HEK293 (cell line): ENCODE measurements at regions not wholly inside any gene's neighbourhood (a gene's known extent, or its start where the extent isn't known, plus 50 kb on each side); places are given as distances from the start of the nearest gene placed in this dataset.

Experiments used
- CTCF ChIA-PET: fragments of 350-600 bp; formaldehyde crosslinking; extraction: SDS; loops from one replicate; lab custom pipeline; 2021; ENCODE audit warnings: antibody characterized with exemption; lab: Yijun Ruan, JAX
- POLR2A ChIA-PET: fragments of 300-600 bp; formaldehyde crosslinking; extraction: SDS; loops from one replicate; lab custom pipeline; 2020; ENCODE audit warnings: antibody characterized with exemption, inconsistent platforms; lab: Yijun Ruan, JAX
- H3K27ac ChIP-seq: fragments of 200-500 bp; sonication (Bioruptor generic); 2 replicates; pipeline ENCODE4 v1.5.1; 2014; ENCODE audit warnings: low read depth, low read length, control low read depth, inconsistent platforms; ENCODE audit errors: extremely low read depth
- H3K36me3 ChIP-seq, 2 experiments: fragments of 200-500 bp in 1 of 2; sonication (Bioruptor generic) in 1 of 2; 1 replicate in 1 of 2; 2 replicates in 1 of 2; pipeline ENCODE4 v1.5.1; 2014 to 2017; ENCODE audit warnings: inconsistent platforms in 2 of 2, low read length in 2 of 2; ENCODE audit not compliant: control insufficient read depth in 2 of 2, insufficient read depth in 1 of 2
- H3K4me1 ChIP-seq: fragments of 200-500 bp; sonication (Bioruptor generic); 2 replicates; pipeline ENCODE4 v1.5.1; 2014; ENCODE audit warnings: mild to moderate bottlenecking, low read length, inconsistent platforms; ENCODE audit not compliant: control insufficient read depth, insufficient read depth
- H3K4me3 ChIP-seq: 2 replicates; pipeline ENCODE4 v1.5.1; 2011; ENCODE audit warnings: low read depth, mild to moderate bottlenecking, control low read depth, low read length, moderate library complexity
- H3K9me3 ChIP-seq: fragments of 200-500 bp; sonication (Bioruptor generic); 2 replicates; pipeline ENCODE4 v1.5.1; 2014; ENCODE audit warnings: low read depth, low read length, inconsistent platforms; ENCODE audit not compliant: control insufficient read depth, insufficient read depth
- BCL6B ChIP-seq: fragments of 450-650 bp; formaldehyde crosslinking; IDR thresholded peaks from 2 replicates; pipeline ENCODE4 v1.5.1; 2017; ENCODE audit warnings: missing biosample characterization, missing genetic modification characterization
- HIC1 ChIP-seq: fragments of 450-650 bp; formaldehyde crosslinking; IDR thresholded peaks from 2 replicates; pipeline ENCODE4 v1.5.1; 2016; ENCODE audit warnings: missing biosample characterization, missing genetic modification characterization
- KLF7 ChIP-seq: fragments of 450-650 bp; formaldehyde crosslinking; IDR thresholded peaks from 2 replicates; pipeline ENCODE4 v1.5.1; 2016; ENCODE audit warnings: missing biosample characterization, missing genetic modification characterization, borderline replicate concordance
- KLF8 ChIP-seq: fragments of 450-650 bp; formaldehyde crosslinking; IDR thresholded peaks from 2 replicates; pipeline ENCODE4 v1.5.1; 2016; ENCODE audit warnings: missing biosample characterization, missing genetic modification characterization
- OSR2 ChIP-seq: fragments of 450-650 bp; formaldehyde crosslinking; IDR thresholded peaks from 2 replicates; pipeline ENCODE4 v1.5.1; 2016; ENCODE audit warnings: missing biosample characterization, missing genetic modification characterization
- PRDM4 ChIP-seq: fragments of 450-650 bp; formaldehyde crosslinking; IDR thresholded peaks from 2 replicates; pipeline ENCODE4 v1.5.1; 2017; ENCODE audit warnings: missing biosample characterization, missing genetic modification characterization
- REST ChIP-seq: fragments of 450-650 bp; formaldehyde crosslinking; IDR thresholded peaks from 2 replicates; pipeline ENCODE4 v1.5.1; 2016; ENCODE audit warnings: missing biosample characterization, missing genetic modification characterization
- SCRT2 ChIP-seq: fragments of 450-650 bp; formaldehyde crosslinking; IDR thresholded peaks from 2 replicates; pipeline ENCODE4 v1.5.1; 2016; ENCODE audit warnings: missing biosample characterization, missing genetic modification characterization
- ZBTB44 ChIP-seq: fragments of 450-650 bp; IDR thresholded peaks from 2 replicates; pipeline ENCODE4 v1.5.1; 2018; ENCODE audit warnings: missing biosample characterization, mild to moderate bottlenecking, missing genetic modification characterization
- ZNF114 ChIP-seq: fragments of 450-650 bp; formaldehyde crosslinking; IDR thresholded peaks from 2 replicates; pipeline ENCODE4 v1.5.0; 2017; ENCODE audit warnings: missing biosample characterization, missing genetic modification characterization
- ZNF19 ChIP-seq: fragments of 450-650 bp; formaldehyde crosslinking; IDR thresholded peaks from 2 replicates; pipeline ENCODE4; 2016; ENCODE audit warnings: missing biosample characterization, missing genetic modification characterization, low read depth
- ZNF214 ChIP-seq: fragments of 450-650 bp; formaldehyde crosslinking; IDR thresholded peaks from 2 replicates; pipeline ENCODE4 v1.5.1; 2017; ENCODE audit warnings: missing biosample characterization, mild to moderate bottlenecking, missing genetic modification characterization, borderline replicate concordance
- ZNF26 ChIP-seq: fragments of 450-650 bp; formaldehyde crosslinking; IDR thresholded peaks from 2 replicates; pipeline ENCODE4 v1.5.1; 2016; ENCODE audit warnings: missing biosample characterization, missing genetic modification characterization

GRCh38 chr7:97555857-97556421, 175.9 kb upstream of the TAC1 start (continued):
- TF ChIP-seq BCL6B (no peak), ZNF26 (no peak), OSR2 (tag by site-specific recombination) (no peak), KLF7 (tag by site-specific recombination) (no peak)

GRCh38 chr7:97565665-97566064, 166.2 kb upstream of the TAC1 start:
- ChIA-PET CTCF (no interaction called here), POLR2A (no interaction called here)
- H3K4me3 ChIP-seq, result no peak overlapping the region
- H3K9me3 ChIP-seq, result no peaks in the 10 kb centered on the region
- TF ChIP-seq ZNF214 (tag by site-specific recombination), result no peak
- TF ChIP-seq ZBTB44 (tag by site-specific recombination), result no peak
- TF ChIP-seq KLF8, result no peak
- no peak for TF ChIP-seq ZNF114
- no peak for TF ChIP-seq REST (tag by site-specific recombination)
- TF ChIP-seq PRDM4, result no peak
- TF ChIP-seq HIC1 (tag by site-specific recombination), result no peak
- TF ChIP-seq ZNF19, result no peak
- TF ChIP-seq SCRT2, result no peak
- no peaks in the 10 kb centered on the region for H3K4me1 ChIP-seq
- H3K27ac ChIP-seq, result no peak overlapping the region
- H3K36me3 ChIP-seq, result no peaks in the 10 kb centered on the region
